Neural progenitor cell (in vitro differentiated cells): ENCODE measurements at regions not wholly inside any gene's neighbourhood (a gene's known extent, or its start where the extent isn't known, plus 50 kb on each side); places are given as distances from the start of the nearest gene placed in this dataset.
"Not testable (repeated sequence)": the region's sequence is repeated elsewhere in the genome, so short reads cannot be mapped to it uniquely, and the experiment has no call there.

Experiments
- DNase-seq: peaks from one replicate; pipeline ENCODE4 v3.0.0-alpha.2; 2016; ENCODE audit warnings: low spot score
- H2AFZ ChIP-seq: fragments of 200-600 bp; sonication (generic); replicated peaks from 2 replicates; pipeline ENCODE4 v1.6.1; 2016; ENCODE audit warnings: antibody characterized with exemption
- H3F3A ChIP-seq: fragments of 200-600 bp; sonication (generic); 2 replicates; pipeline ENCODE4 v1.6.1; 2016; ENCODE audit warnings: antibody characterized with exemption, low read depth
- H3K27ac ChIP-seq: fragments of 200-600 bp; sonication (generic); 2 replicates; pipeline ENCODE4 v1.5.1; 2016; ENCODE audit warnings: mild to moderate bottlenecking
- H3K27me3 ChIP-seq: fragments of 200-600 bp; sonication (generic); 2 replicates; pipeline ENCODE4 v1.6.1; 2016; ENCODE audit warnings: mild to moderate bottlenecking, moderate library complexity
- H3K36me3 ChIP-seq: fragments of 200-600 bp; sonication (generic); 2 replicates; pipeline ENCODE4 v1.5.1; 2016
- H3K4me1 ChIP-seq: fragments of 200-600 bp; sonication (generic); 2 replicates; pipeline ENCODE4 v1.6.1; 2016; ENCODE audit warnings: mixed run types
- H3K4me2 ChIP-seq: fragments of 200-600 bp; sonication (generic); 2 replicates; pipeline ENCODE4 v1.6.1; 2016
- H3K4me3 ChIP-seq: fragments of 200-600 bp; sonication (generic); 2 replicates; pipeline ENCODE4 v1.5.1; 2016
- H3K79me2 ChIP-seq: fragments of 200-600 bp; sonication (generic); 2 replicates; pipeline ENCODE4 v1.6.1; 2016; ENCODE audit warnings: low read depth
- H3K9ac ChIP-seq: fragments of 200-600 bp; sonication (generic); 2 replicates; pipeline ENCODE4 v1.6.1; 2016
- H3K9me3 ChIP-seq: fragments of 200-600 bp; sonication (generic); 2 replicates; pipeline ENCODE4 v1.5.1; 2016; ENCODE audit warnings: low read depth
- H4K20me1 ChIP-seq: fragments of 200-600 bp; sonication (generic); 2 replicates; pipeline ENCODE4 v1.6.1; 2016; ENCODE audit warnings: low read depth
- H3K27ac Mint-ChIP-seq: 3 replicates; pipeline ENCODE4 v1.8.0; 2021; ENCODE audit warnings: mixed read lengths
- H3K27me3 Mint-ChIP-seq: 2 replicates; pipeline ENCODE4 v1.8.0; 2022; ENCODE audit warnings: low read depth, mild to moderate bottlenecking, inconsistent platforms, moderate library complexity, mixed read lengths; ENCODE audit not compliant: insufficient read depth
- H3K36me3 Mint-ChIP-seq: 3 replicates; pipeline ENCODE4 v1.8.0; 2021; ENCODE audit warnings: mixed read lengths
- H3K4me1 Mint-ChIP-seq: 3 replicates; pipeline ENCODE4 v1.8.0; 2021; ENCODE audit warnings: mixed read lengths
- H3K4me3 Mint-ChIP-seq: 3 replicates; pipeline ENCODE4 v1.8.0; 2021; ENCODE audit warnings: mild to moderate bottlenecking, moderate library complexity, mixed read lengths
- H3K9me3 Mint-ChIP-seq: 3 replicates; pipeline ENCODE4 v1.8.0; 2020; ENCODE audit warnings: mixed read lengths
- EZH2 ChIP-seq: fragments of 200-600 bp; sonication (generic); IDR thresholded peaks from 2 replicates; pipeline ENCODE4 v1.6.1; 2017; ENCODE audit warnings: antibody characterized with exemption, mild to moderate bottlenecking, moderate library complexity
- EZH2phosphoT487 ChIP-seq: fragments of 200-600 bp; sonication (generic); IDR thresholded peaks from 2 replicates; pipeline ENCODE4 v1.6.1; 2017; ENCODE audit warnings: antibody characterized with exemption
- TF ChIP-seq, protein P1 (sequence below): fragments of 200-600 bp; sonication (generic); IDR thresholded peaks from 2 replicates; pipeline ENCODE4 v1.5.1; 2017; ENCODE audit warnings: antibody characterized with exemption, mild to moderate bottlenecking

DNA sequence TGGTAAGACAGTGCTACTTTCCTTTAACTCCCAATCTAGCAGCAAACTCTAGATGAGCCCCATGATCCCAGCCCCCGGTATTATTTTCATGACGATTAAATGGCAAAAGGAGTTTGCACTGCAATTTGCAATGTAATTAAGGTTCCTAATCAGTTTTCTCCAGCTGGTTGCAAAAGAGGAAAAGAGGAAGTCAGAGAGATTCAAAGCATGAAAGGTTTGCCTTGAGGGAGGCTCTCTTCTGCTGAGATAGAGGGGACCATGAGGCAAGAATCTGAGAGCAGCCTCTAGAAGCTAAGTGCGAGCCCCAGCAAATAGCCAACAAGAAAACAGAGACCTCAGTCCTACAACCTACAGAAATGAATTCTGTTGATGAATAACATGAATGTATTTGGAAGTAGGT, 527.1 kb downstream of the UQCRFS1 start:
- no peak overlapping the region for H2AFZ ChIP-seq
- no peaks in the 10 kb centered on the region for H3K9me3 ChIP-seq
- H3K36me3 ChIP-seq = no peaks in the 10 kb centered on the region
- H3K4me3 ChIP-seq = no peak overlapping the region
- Mint-ChIP-seq H3K4me1 (peaks cover 12% of the 10 kb centered on the region), H3K4me3 (no peak overlapping the region), H3K9me3 (peaks cover 4% of the 10 kb centered on the region), H3K27ac (no peak overlapping the region), H3K36me3 (no peaks in the 10 kb centered on the region), H3K27me3 (peaks cover 7% of the 10 kb centered on the region)
- H3K27me3 ChIP-seq = no peaks in the 10 kb centered on the region
- no peak overlapping the region for H3K9ac ChIP-seq
- no peaks in the 10 kb centered on the region for H3F3A ChIP-seq
- TF ChIP-seq EZH2phosphoT487 (no peak), EZH2 (no peak)
- TF ChIP-seq, protein P1, sequence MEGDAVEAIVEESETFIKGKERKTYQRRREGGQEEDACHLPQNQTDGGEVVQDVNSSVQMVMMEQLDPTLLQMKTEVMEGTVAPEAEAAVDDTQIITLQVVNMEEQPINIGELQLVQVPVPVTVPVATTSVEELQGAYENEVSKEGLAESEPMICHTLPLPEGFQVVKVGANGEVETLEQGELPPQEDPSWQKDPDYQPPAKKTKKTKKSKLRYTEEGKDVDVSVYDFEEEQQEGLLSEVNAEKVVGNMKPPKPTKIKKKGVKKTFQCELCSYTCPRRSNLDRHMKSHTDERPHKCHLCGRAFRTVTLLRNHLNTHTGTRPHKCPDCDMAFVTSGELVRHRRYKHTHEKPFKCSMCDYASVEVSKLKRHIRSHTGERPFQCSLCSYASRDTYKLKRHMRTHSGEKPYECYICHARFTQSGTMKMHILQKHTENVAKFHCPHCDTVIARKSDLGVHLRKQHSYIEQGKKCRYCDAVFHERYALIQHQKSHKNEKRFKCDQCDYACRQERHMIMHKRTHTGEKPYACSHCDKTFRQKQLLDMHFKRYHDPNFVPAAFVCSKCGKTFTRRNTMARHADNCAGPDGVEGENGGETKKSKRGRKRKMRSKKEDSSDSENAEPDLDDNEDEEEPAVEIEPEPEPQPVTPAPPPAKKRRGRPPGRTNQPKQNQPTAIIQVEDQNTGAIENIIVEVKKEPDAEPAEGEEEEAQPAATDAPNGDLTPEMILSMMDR = no peak
- no peak overlapping the region for H3K4me2 ChIP-seq
- H3K27ac ChIP-seq = no peak overlapping the region
- H3K79me2 ChIP-seq = no peaks in the 10 kb centered on the region
- no peak for DNase-seq
- no peaks in the 10 kb centered on the region for H3K4me1 ChIP-seq
- H4K20me1 ChIP-seq = no peaks in the 10 kb centered on the region

DNA sequence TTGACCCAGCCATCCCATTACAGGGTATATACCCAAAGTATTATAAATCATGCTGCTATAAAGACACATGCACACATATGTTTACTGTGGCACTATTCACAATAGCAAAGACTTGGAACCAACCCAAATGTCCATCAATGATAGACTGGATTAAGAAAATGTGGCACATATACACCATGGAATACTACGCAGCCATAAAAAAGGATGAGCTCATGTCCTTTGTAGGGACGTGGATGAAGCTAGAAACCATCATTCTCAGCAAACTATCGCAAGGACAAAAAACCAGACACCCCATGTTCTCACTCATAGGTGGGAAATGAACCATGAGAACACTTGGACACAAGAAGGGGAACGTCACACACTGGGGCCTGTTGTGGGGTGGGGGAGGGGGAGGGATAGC, 527.9 kb downstream of the UQCRFS1 start:
- H3K4me1 Mint-ChIP-seq = peaks cover 10% of the 10 kb centered on the region
- H3K27ac Mint-ChIP-seq = not testable (repeated sequence)

DNA sequence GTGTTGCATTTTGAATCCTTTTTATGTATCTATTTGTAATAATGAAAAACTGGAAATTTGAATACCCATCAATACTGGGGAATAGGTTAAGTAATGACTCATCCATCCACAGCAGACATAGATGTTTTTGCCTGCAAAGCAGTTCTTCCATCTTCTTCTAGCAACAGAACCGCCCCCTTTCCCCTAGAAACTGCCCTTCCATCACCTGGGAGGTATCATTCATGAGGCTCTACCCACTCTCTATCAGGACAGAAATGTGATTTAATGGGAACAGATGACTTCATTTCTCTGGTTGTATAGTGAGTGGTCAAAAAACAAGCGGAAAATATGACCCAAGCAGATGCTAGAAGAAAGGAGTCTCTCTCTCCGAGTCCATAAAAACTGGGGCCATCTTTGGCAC, 532.8 kb downstream of the UQCRFS1 start:
- Histone ChIP-seq H3K4me1 (no peaks in the 10 kb centered on the region), H3K9me3 (no peaks in the 10 kb centered on the region), H3K79me2 (no peaks in the 10 kb centered on the region), H4K20me1 (no peaks in the 10 kb centered on the region), H3F3A (no peaks in the 10 kb centered on the region), H3K4me2 (no peak overlapping the region), H3K27ac (no peak overlapping the region), H3K27me3 (no peaks in the 10 kb centered on the region), H3K4me3 (no peak overlapping the region), H3K9ac (no peak overlapping the region), H2AFZ (no peak overlapping the region), H3K36me3 (no peaks in the 10 kb centered on the region)
- Mint-ChIP-seq H3K36me3 (no peaks in the 10 kb centered on the region), H3K27me3 (peaks cover 5% of the 10 kb centered on the region), H3K4me1 (no peaks in the 10 kb centered on the region), H3K27ac (no peak overlapping the region), H3K4me3 (no peak overlapping the region), H3K9me3 (peaks cover 3% of the 10 kb centered on the region)
- DNase-seq = no peak
- no peak for TF ChIP-seq EZH2phosphoT487
- TF ChIP-seq, protein P1 = no peak
- no peak for TF ChIP-seq EZH2

More for the DNA sequence above, 527.9 kb downstream of the UQCRFS1 start:
- H3K9me3 Mint-ChIP-seq, H3F3A ChIP-seq, H3K27ac ChIP-seq, H3K27me3 ChIP-seq, H3K36me3 Mint-ChIP-seq, H3K79me2 ChIP-seq, H3K9ac ChIP-seq, H4K20me1 ChIP-seq, H3K36me3 ChIP-seq, H3K4me3 ChIP-seq, H3K4me2 ChIP-seq, H3K4me1 ChIP-seq, H2AFZ ChIP-seq, DNase-seq, H3K9me3 ChIP-seq, H3K27me3 Mint-ChIP-seq, H3K4me3 Mint-ChIP-seq: not testable (repeated sequence)

DNA sequence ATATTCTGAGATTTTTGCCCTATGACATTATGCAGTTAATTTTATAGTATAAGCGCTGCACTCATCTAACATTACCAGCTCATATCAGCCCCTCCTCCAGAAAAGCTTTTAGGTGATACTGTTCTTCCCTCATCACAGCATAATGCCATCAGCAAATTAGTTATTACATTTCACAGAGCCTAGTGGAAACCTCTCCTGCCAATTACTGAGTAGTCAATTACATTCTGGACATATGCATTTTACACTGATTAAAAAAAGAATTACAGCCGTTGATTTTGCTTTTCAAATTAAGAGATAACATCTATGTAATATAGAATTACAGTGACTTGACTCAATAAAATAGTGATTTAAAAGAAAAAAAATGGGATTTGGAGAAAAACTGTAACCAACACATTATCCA, 542.1 kb downstream of the UQCRFS1 start:
- H3K27ac ChIP-seq = no peak overlapping the region
- H3K27me3 ChIP-seq = no peaks in the 10 kb centered on the region
- TF ChIP-seq, protein P1 = no peak
- TF ChIP-seq EZH2 = no peak
- no peak for TF ChIP-seq EZH2phosphoT487
- no peaks in the 10 kb centered on the region for H3K79me2 ChIP-seq
- no peaks in the 10 kb centered on the region for H3K4me1 ChIP-seq
- H4K20me1 ChIP-seq = no peaks in the 10 kb centered on the region
- no peaks in the 10 kb centered on the region for H3K9me3 ChIP-seq
- Mint-ChIP-seq H3K27ac (no peak overlapping the region), H3K4me3 (no peak overlapping the region), H3K27me3 (peaks cover 2% of the 10 kb centered on the region), H3K36me3 (no peaks in the 10 kb centered on the region), H3K9me3 (peaks cover 16% of the 10 kb centered on the region), H3K4me1 (no peaks in the 10 kb centered on the region)
- H2AFZ ChIP-seq = no peak overlapping the region
- no peak for DNase-seq
- H3K36me3 ChIP-seq = no peaks in the 10 kb centered on the region
- no peak overlapping the region for H3K4me2 ChIP-seq
- H3K4me3 ChIP-seq = no peak overlapping the region
- no peaks in the 10 kb centered on the region for H3F3A ChIP-seq
- H3K9ac ChIP-seq = no peak overlapping the region
